ENCODE measurements at regions not wholly inside any gene's neighbourhood (a gene's known extent, or its start where the extent isn't known, plus 50 kb on each side); places are given as distances from the start of the nearest gene placed in this dataset.
A peak's percentile ranks its signal among the peaks of the same experiment; 100 is the strongest.
"Not testable (repeated sequence)": the region's sequence is repeated elsewhere in the genome, so short reads cannot be mapped to it uniquely, and the experiment has no call there.

GRCh38 chr7:8365499-8366110, 67.8 kb upstream of the NXPH1 start (continued):
- TF ChIP-seq GABPA (IDR thresholded peaks at IDR 0.05; ENCODE audit: low read depth) (no peak), RFX5 (IDR thresholded peaks at IDR 0.05; ENCODE audit: low read length) (peak; percentile 50; the same call in 1 of the 2 replicates), RAD21 (IDR thresholded peaks at IDR 0.05; ENCODE audit: low read length) (peak; percentile 89), EP300 (IDR thresholded peaks at IDR 0.05; ENCODE audit: borderline replicate concordance in 1 of 2, low read depth in 1 of 2, low read length in 1 of 2) (peak in 1 of 2 experiments; percentile 7; a peak in 1 of 4 replicates), RXRA (IDR thresholded peaks at IDR 0.05; ENCODE audit: borderline replicate concordance, low read depth) (no peak), CTCF (IDR thresholded peaks at IDR 0.05) (peak; percentile 53)

- POLR2A ChIA-PET; H3K4me3 ChIP-seq (ENCODE audit: low read depth in 2 of 2, low read length in 1 of 2); DNase-seq; H3K27me3 ChIP-seq (ENCODE audit: insufficient read depth); H3K79me2 ChIP-seq (ENCODE audit: insufficient read depth); H3K4me2 ChIP-seq; H2AFZ ChIP-seq (ENCODE audit: low read depth); H3K9me3 ChIP-seq; H3F3A ChIP-seq (replicated peaks; ENCODE audit: insufficient read depth); H3K9ac ChIP-seq; H3K36me3 ChIP-seq (replicated peaks in 1 of 2; ENCODE audit: control insufficient read depth in 1 of 2, insufficient read depth in 2 of 2, low read length in 1 of 2); H4K20me1 ChIP-seq (ENCODE audit: insufficient read depth); H3K27ac ChIP-seq (ENCODE audit: low read depth in 2 of 2, low read length in 1 of 2); H3K9me2 ChIP-seq: not testable (repeated sequence)
- CTCF ChIA-PET: interaction anchor here (0.7 to 2.0 kb wide), 3 partner anchors 8 to 63 kb away, joined by 3 to 5 read pairs (median 3); no protein-coding TSS in a partner anchor
- 54% methylated on average over 3 of the region's 3 CpGs for WGBS (ENCODE audit: low lambda C conversion rate)
- peaks cover 0 to 10% of the 10 kb centered on the region in 2 experiments; a peak in 2 of 4 replicates for H3K4me1 ChIP-seq (ENCODE audit: control insufficient read depth in 1 of 2, insufficient read depth in 2 of 2, low read depth in 1 of 2, low read length in 1 of 2)
These were observed 65.4 kb upstream of the NXPH1 start for GRCh38 chr7:8368007-8368406.

GRCh38 chr7:8371742-8372141, 61.7 kb upstream of the NXPH1 start:
- Histone ChIP-seq H3K4me3 (ENCODE audit: low read depth in 2 of 2, low read length in 1 of 2) (no peak overlapping the region; a peak in 1 of 4 replicates), H3K36me3 (replicated peaks in 1 of 2; ENCODE audit: control insufficient read depth in 1 of 2, insufficient read depth in 2 of 2, low read length in 1 of 2) (no peaks in the 10 kb centered on the region), H3K9ac (no peak overlapping the region), H3K79me2 (ENCODE audit: insufficient read depth) (no peaks in the 10 kb centered on the region), H2AFZ (ENCODE audit: low read depth) (no peak overlapping the region), H3K9me2 (no peaks in the 10 kb centered on the region), H4K20me1 (ENCODE audit: insufficient read depth) (no peaks in the 10 kb centered on the region), H3F3A (replicated peaks; ENCODE audit: insufficient read depth) (no peaks in the 10 kb centered on the region), H3K27ac (ENCODE audit: low read depth in 2 of 2, low read length in 1 of 2) (no peak overlapping the region), H3K9me3 (no peaks in the 10 kb centered on the region), H3K4me1 (ENCODE audit: control insufficient read depth in 1 of 2, insufficient read depth in 2 of 2, low read depth in 1 of 2, low read length in 1 of 2) (peaks cover 0 to 3% of the 10 kb centered on the region in 2 experiments; a peak in 1 of 4 replicates), H3K4me2 (no peak overlapping the region), H3K27me3 (ENCODE audit: insufficient read depth) (no peaks in the 10 kb centered on the region)
- WGBS (ENCODE audit: low lambda C conversion rate): 23% methylated on average over 2 of the region's 2 CpGs
- ChIA-PET POLR2A (no interaction called here), CTCF (interaction anchor here (1.3 to 1.5 kb wide), 2 partner anchors 11 kb away, joined by 3 to 5 read pairs; no protein-coding TSS in a partner anchor)
- TF ChIP-seq SIN3A (IDR thresholded peaks at IDR 0.05; ENCODE audit: borderline replicate concordance, low read depth, low read length) (no peak), RCOR1 (IDR thresholded peaks at IDR 0.05; ENCODE audit: low read length) (no peak), ELF1 (IDR thresholded peaks at IDR 0.05) (no peak), RFX5 (IDR thresholded peaks at IDR 0.05; ENCODE audit: low read length) (no peak), EZH2phosphoT487 (IDR thresholded peaks at IDR 0.05; ENCODE audit: borderline replicate concordance, low read depth) (no peak), TCF12 (IDR thresholded peaks at IDR 0.05) (no peak), CTCF (IDR thresholded peaks at IDR 0.05) (no peak), GATA2 (CRISPR knock-in tag; IDR thresholded peaks at IDR 0.05) (no peak)
- DNase-seq: no peak
